AML-193 (cell line): ENCODE measurements at regions not wholly inside any gene's neighbourhood (a gene's known extent, or its start where the extent isn't known, plus 50 kb on each side); places are given as distances from the start of the nearest gene placed in this dataset.
"Not testable (repeated sequence)": the region's sequence is repeated elsewhere in the genome, so short reads cannot be mapped to it uniquely, and the experiment has no call there.

ENCODE experiments used
- DNase-seq, 2 experiments: peaks; one replicate each; lab custom pipeline; 2025; lab: John Stamatoyannopoulos, UW

DNA sequence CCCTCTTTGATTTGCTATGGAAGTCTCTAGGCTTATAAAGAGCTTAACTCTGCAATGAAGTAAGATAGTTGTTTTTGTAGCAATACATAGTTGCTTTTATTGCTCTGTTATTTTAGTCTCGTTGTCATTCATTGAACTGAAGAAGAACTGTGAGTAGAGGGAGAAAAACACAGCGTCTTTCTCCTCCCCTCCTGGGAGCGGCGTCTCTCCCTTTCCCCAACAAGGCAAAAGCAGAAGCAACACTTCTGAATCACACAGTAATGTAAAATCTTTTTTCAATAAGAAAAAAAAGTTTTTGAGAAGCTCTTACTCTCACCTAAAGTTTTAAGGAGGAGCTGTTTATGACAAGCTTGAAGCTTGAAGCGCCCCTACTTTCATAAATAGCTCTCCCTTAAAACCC, 119.3 kb upstream of the SLC7A14 start:
- DNase-seq = no peak

DNA sequence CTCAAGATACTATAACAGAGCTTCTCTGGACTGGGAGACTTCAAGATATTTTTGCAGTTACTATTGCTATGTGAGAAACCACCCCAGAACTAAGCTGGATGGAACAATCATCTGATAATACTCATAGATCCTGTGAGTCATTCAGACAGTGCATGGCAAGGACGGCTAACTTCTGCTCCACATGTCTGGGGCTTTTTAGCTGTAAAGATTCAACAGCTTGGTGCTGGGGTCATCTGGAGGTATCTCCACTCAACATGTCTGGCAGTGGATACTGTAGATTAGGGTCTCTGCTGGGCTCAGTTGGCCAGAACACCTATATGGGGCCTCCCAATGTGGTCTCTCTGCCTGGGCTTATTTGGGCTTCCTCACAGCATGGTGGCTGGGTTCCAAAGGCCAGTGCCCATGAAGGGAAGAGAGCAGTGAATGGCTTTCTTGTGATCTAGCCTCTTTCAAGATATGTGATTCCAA, 117.3 kb upstream of the SLC7A14 start:
- DNase-seq = no peak

DNA sequence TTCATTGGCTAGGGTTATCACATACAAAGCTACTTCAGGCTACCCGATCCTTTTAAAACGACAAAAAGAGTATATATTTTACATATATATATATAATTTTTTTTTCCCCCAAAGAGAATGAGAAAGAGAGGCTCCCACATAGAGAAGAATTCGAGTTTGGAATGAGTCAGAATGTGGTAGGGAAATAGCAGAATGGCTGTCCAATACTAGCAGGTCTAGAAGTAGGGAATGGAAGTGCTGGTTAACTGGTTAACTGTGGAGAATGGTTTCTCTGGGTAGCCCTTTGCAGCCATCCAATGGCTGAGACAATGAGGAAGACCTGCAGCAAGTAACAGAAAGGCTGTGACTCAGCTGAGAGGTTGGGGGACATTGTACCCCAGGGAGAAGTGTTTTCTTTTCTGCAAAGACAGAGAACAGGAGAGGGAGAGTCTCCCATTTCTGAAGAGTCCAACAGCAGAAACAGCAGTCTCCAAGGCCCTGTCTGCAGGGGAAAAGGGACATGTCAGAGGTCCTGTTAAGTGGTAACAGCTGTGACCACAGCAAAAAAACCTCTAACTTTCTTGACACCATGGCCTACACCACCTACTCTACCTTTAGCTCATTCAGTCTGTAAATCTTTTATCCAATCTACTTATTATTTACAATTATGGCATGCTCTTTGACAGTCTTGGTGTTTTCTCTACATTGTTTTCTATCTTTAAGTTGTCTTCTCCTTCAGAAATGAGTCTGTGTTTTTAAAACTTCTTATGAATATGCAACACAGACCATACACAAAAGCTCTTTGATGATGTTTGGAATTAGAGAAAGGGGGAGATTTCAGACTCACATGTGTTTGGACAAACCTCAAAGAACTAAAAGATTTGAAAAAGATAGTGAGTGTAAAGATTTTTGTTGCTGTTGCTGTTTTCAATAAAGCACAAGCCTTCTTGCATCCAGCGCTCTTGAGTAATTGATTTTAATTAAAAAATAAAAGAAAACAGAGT, 116.1 kb upstream of the SLC7A14 start:
- DNase-seq = no peak

DNA sequence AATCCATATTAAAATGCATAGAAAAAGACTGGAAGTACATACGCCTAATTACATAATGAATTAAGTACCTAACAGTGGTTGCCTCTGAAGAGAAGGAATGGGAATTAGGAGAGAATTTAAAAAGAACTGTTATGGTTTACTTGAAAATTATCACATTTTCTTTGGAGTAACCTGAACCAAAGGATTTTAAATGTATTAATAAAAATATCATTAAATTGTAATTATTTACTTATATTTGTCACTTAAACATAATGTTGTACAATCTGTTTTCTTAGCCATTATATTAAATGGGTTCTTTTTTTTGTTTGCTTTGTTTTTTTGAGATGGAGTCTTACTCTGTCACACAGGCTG, 114.2 kb upstream of the SLC7A14 start:
- no peak for DNase-seq

DNA sequence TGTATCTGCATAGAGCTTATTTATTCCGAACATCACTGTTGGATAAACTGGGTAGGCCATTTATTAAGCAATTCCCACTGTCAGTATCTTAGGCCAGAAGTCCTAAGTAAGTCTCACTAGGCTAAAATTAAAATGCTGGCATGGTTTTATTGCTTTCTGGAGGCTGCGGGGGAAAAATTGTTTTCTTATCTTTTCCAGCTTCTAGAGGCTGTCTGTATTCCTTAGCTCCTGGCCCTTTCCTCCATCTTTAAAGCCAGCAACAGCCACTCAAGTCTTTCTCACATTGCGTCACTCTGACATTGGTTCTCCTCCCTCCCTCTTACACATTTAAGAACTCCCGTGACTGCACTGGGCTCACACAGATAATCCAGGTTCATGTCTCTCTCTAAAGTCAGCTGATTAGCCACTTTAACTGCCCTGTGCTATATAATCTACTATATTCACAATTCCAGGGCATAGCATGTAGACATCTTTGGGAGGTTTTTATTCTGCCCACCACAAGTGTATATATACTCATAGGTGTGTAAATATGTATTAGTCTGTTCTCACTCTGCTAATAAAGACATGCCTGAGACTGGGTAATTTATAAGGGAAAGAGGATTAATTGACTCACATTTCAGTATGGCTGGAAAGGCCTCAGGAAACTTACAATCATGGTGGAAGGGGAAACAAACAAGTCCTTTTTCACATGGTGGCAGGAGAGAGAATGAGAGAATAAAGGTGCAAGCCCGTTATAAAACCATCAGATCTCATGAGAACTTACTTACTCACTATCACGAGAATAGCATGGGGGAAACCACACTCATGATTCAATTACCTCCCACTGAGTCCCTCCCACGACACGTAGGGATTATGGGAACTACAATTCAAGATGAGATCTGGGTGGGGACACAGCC, 113.5 kb upstream of the SLC7A14 start:
- no peak for DNase-seq

DNA sequence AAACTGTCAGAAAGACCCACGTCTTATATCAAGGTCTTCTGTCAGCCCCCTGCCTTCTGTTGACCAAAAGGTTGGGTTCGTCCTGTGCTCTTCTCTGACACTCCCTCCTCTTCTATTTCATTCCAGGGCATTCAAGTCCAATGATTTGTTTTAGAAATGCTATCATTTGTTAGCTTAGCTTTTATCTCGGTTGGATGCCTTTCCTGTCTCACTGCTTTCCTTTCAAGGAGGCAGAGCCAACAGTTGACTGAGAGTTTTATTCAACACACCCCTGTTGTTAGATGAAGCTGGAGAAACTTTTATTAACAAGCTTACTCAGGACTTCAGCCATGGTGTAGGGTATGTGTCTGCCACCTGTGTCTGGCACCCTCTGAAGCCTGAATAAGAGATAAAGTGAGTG, 112.0 kb upstream of the SLC7A14 start:
- no peak for DNase-seq

DNA sequence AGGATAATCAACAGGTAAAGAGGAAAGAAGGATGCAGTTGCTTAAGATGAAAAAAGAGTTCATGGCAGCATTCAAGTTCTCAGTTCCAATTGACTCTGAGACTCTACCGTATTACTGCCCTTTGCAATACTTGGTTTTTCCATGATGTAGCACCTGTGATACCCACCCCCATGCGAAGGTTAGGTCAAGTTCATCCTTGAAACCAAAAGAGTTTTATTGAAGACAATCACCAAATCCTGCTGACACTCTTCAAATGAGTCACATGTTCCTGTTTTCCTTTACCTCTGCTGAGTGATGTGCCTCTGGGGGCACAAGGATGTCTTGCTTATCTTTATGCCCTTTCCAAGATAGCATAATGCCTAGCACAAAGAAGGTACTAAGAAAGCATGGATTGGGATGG, 111.3 kb upstream of the SLC7A14 start:
- no peak for DNase-seq

DNA sequence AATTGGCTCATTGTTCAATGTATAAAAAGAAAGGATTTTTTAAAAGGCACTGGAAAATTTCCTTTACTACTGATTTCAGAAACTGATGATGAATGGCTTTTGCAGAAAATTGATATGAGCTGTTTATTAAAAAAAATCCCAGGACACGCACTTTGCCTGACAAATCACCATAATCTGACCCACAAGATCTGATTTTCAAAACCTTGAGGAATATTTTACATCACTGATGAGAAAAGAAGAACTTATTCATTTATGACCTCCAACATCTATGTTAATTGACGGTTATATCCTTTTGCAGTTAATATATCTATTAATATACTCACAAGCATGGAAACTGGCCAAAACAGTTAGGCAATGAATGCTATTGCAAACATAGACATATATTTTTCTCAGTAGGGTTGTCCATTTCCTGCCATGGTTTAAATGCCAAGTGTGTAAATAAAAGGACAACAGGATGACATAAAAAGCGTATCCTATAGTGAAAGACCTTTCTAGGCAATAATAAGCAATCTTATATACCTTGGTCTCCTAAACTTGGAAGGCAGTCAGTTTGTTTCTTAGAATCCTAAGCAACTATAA, 109.7 kb upstream of the SLC7A14 start:
- DNase-seq = no peak

DNA sequence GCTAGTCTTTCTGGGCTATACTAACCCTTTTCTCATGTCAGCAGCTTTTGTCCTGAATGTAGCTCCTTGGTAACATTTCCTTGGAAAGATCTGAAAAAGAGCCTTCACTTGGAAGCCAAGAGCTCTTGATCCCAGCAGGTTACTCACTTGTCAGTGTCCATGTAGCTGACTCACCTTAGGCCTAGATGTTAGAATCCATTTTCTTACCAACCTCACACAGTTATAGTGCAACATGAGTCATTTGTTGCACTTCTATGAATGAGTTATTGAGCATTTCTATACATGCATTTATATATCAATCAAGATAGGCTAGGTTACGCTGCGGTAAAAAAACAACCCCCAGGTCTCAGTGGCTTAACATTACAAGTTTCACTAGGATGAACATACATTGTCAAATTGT, 106.8 kb upstream of the SLC7A14 start:
- DNase-seq = no peak

DNA sequence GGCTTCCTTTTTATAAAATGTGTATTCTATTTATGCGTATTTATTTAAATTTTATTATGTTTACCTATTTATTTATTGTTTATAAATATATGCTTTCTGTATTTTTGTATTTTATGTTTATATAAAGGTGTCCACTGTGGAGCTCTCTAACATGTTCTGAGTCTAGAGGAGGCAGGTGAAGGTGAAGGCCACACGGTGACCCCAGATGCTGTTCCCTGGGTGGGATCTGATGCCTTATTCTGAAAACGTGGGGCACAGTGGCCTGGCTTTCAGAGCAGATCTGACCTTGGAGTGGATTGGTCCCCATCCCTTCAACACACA, 104.7 kb upstream of the SLC7A14 start:
- no peak for DNase-seq

DNA sequence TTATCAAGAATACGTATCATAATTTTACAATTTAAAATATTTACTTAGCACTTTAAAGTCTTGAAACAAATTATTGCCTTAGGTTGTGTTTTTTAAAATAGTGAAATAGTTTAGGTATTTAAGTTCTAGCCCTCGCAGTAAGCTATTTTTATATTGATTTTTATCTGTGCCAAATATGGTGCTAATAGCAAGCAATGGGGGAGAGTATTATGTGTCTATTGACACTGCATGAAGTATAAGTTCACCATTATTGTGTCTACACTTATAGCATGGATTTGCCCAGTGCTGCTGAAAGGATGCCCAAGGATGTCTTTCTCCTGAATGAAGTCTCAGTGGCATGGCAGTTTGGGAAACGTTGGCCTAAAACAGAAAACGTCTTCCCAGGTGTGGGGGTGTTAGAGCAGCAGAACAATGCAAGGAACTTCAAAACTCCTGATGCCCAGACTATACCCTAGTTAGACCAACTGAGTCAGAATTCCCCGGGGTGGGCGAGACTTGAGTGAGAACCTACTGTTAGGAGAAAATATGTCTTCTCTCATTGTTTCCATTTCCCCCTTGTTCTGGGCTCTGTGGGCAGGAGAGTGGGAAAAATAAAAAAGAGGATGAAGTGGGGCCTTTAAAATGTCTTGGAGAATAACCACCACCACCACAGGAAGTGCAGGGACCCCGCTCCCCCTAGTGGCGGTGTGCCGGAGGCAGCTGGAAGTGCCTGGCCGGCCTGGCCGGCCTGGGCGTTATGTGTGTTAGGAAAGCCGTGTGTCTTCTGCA, 104.2 kb upstream of the SLC7A14 start:
- DNase-seq = peak; percentile 14 to 34

DNA sequence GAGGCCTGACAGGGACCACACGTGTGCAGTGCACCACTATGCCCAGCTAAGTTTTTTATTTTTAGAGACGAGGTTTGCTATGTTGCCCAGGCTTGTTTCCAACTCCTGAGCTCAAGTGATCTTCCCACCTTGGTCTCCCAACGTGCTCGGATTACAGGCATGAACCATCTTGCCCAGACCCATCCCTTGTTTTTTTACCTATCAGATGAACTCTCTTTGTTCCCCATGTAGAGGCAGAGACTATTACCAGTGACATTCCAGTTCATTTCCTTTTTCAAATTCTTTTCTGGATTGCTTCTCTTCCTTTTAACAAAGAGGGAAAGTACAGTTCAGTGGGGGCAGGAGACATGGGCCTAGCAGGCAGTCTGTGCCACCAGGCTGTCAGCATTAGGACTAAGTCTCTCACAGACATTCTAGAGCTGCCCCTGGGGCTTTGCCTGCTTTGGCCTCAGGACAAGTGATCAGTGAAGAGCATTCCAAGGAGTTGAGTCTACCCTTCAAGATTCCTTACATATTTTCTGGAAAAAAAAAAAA, 103.5 kb upstream of the SLC7A14 start:
- no peak for DNase-seq

DNA sequence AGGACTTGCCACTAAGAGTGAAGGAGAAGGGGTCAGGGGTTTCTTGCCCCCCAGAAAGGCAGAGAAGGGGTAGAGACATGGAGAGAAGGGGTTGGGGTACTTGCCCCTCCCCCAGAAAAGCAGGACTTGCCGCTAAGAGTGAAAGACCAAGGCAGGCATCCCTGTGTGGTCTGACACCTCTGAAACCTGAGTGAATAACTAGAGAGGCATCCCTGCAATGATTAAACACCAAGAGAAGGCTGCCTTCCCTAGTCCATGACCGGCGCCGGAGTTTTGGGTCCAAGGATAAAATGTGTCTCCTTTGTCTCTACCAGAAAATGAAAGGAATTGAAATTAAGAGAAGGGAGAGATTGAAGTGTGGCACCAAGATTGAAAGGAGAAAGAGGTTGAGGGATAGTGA, 102.3 kb upstream of the SLC7A14 start:
- not testable (repeated sequence) for DNase-seq

DNA sequence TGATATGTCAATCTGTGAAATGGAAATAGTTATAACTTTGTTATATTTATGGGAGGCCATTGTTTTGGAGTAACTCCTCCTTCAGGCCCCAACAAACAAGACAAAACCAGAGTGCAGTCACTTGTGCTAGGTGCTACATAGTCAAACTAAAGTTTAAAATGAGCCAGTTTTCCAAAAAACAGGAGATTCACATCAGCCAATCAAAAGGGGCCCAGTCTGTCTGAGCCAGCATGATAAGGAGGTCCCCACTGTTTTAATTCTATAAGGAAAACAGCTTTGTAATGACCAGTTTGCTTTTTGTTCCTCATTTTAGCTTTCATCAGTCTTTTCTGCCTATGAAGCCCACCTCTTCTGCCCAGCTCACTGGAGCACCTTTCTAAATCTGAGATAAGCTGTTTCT, 94.7 kb upstream of the SLC7A14 start:
- no peak for DNase-seq

DNA sequence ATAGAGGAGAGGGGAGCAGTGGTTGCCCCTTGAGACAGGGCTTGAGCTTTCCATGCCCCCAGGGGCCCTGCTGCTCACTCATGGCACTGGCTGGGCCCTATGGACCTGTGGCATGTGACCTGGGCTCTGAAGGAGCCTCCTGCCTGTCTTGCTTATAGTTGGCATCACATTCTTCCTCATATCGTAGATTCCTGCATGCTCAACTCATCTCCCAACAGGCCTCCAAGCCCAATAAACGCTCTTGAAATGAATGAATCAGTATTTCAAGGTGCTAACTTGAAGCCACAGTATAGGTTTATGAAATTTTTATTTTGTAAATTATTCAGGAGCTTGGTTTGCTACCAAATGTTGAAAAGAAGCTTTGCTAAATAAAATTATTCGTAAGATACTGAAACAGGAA, 93.3 kb upstream of the SLC7A14 start:
- DNase-seq = no peak

DNA sequence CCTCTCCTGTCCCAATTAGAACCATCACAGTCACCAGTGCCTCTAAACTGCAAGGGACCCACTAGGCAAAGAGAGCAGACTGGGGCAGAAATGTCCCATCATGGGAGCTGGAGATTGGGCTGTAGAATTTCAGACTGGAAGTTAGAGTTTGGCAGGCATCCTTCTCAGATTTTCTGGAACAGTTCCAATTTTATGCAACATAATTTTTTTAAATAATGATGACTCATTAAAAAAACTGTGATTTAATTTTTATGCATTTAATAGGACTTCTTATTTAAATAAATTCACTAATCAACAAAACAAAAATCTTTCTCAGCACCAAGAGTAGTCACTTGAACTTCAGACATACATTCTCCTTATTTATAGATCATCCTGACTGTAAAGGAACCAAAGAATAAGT, 84.6 kb upstream of the SLC7A14 start:
- no peak for DNase-seq

DNA sequence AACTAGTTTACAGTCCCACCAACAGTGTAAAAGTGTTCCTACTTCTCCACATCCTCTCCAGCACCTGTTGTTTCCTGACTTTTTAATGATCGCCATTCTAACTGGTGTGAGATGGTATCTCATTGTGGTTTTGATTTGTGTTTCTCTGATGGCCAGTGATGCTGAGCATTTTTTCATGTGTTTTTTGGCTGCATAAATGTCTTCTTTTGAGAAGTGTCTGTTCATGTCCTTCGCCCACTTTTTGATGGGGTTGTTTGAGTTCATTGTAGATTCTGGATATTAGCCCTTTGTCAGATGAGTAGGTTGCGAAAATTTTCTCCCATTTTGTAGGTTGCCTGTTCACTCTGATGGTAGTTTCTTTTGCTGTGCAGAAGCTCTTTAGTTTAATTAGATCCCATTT, 77.1 kb upstream of the SLC7A14 start:
- not testable (repeated sequence) for DNase-seq

DNA sequence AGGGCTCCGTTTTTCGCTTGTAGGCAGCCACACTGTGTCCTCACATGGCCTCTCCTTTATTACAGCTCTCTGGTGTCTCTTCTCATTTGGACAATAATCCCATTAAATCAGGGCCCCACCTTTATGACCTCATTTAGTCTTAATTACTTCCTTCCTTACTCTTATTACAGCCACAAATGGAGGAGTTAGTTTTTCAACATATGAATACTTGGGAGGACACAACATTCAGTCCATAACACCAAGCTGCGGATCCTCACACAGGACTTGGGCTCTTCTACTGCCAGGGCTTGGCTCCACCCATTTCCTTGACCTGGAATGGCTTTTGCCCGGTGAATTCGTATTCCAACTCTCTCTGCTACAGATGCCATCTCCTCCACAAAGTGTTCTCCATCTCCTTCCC, 74.3 kb upstream of the SLC7A14 start:
- no peak for DNase-seq

DNA sequence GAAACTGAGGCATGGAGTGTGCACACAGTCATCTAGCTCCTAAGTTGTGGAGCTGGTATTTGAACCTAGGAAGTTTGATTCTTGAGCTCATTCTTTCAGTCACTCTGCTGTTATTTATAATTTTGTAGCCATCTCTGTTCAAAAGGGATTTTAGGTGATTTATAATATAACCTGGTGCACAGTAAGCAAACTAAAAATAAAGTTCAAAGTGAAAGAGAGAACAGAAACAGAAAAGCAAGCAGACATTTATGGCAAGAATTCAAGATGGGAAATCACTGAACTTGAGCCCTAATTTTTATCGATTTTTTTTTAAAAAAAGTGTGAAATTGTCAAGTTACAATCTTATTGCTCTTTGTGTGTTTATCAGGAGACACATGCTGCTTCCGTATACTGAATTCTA, 71.4 kb upstream of the SLC7A14 start:
- no peak for DNase-seq

DNA sequence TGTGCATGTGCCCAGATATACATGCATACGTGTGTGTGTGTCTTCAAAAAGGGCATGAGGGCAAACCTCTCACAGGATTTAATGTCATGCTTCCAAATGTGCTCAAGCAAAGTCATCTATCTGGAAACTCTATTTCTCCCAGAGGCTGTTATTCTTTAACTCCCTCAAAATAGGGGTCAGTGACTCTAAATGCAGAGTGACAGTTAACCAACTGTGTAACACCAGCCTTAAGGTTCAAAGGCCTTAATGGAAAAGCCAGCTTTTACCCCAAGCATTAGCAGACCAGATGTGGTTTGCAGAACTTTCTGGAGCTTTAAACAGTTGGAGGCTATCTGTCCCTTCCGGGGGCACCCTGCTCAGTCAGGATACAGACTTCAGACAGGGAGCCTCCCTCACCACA, 70.4 kb upstream of the SLC7A14 start:
- DNase-seq = no peak

DNA sequence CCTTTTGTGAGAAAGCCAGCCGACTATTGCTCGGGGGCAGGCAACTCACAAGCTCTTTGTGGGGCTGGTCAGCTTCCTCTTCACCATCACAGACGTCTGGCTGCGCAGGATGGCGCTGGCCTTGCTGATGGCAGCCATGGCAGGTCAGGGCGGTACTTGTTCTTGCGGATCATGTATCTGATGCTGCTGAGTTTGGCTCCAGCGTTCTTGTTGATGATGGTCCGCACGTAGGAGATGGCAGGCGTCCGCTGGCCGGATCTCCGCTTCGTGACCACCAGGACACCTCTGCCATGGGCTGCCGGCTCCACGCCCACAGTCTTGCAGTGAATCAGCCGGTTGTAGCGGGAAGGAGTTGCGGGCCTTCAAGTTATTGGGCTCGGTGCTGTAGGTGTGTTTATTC, 67.9 kb upstream of the SLC7A14 start:
- DNase-seq = no peak
